Panc1 (cell line): ENCODE measurements at regions not wholly inside any gene's neighbourhood (a gene's known extent, or its start where the extent isn't known, plus 50 kb on each side); places are given as distances from the start of the nearest gene placed in this dataset.
A peak's percentile ranks its signal among the peaks of the same experiment; 100 is the strongest.
"Not testable (repeated sequence)": the region's sequence is repeated elsewhere in the genome, so short reads cannot be mapped to it uniquely, and the experiment has no call there.

Experiments
- ATAC-seq: fragments of 200-7000 bp; cut with Tn5 transposase; 2 replicates; pipeline ENCODE4 v1.9.1; 2020; ENCODE audit warnings: mild to moderate bottlenecking, moderate library complexity
- BruUV-seq: library from RNA; stranded (reverse); fragments of 400-500 nt; replicated peaks from 2 replicates; lab custom pipeline; 2021; lab: Mats Ljungman, UMichigan
- CTCF ChIA-PET: fragments of 300-600 bp; sonication (Branson Sonifier 250); formaldehyde crosslinking; loops from one replicate; lab custom pipeline; 2022; ENCODE audit warnings: antibody characterized with exemption; lab: Charles Lee
- POLR2A ChIA-PET: fragments of 300-600 bp; sonication (Branson Sonifier 250); formaldehyde crosslinking; loops from one replicate; lab custom pipeline; 2022; ENCODE audit warnings: antibody characterized with exemption; lab: Charles Lee
- DNase-seq: peaks from one replicate; pipeline ENCODE4 v3.0.0-alpha.2; 2010; ENCODE audit warnings: low read depth, low spot score
- H3K27ac ChIP-seq: 2 replicates; pipeline ENCODE4 v1.5.1; 2011; ENCODE audit warnings: mild to moderate bottlenecking, low read length, inconsistent platforms
- H3K27me3 ChIP-seq: fragments of 200-500 bp; sonication (Bioruptor generic); 2 replicates; pipeline ENCODE4 v1.6.0; 2014; ENCODE audit warnings: low read length, inconsistent platforms; ENCODE audit not compliant: control insufficient read depth, insufficient read depth
- H3K36me3 ChIP-seq: fragments of 200-500 bp; sonication (Bioruptor generic); 2 replicates; pipeline ENCODE4 v1.5.1; 2014; ENCODE audit warnings: inconsistent platforms, mild to moderate bottlenecking, low read length, moderate library complexity; ENCODE audit not compliant: control insufficient read depth, insufficient read depth
- H3K4me1 ChIP-seq: 2 replicates; pipeline ENCODE4 v1.5.1; 2011; ENCODE audit warnings: inconsistent platforms, mild to moderate bottlenecking, low read length, moderate library complexity; ENCODE audit not compliant: control insufficient read depth, insufficient read depth
- H3K4me3 ChIP-seq, 2 experiments: 2 replicates each; pipeline ENCODE4 v1.5.1; 2011 to 2012; ENCODE audit warnings: low read depth in 2 of 2, low read length in 2 of 2, mild to moderate bottlenecking in 2 of 2, inconsistent platforms in 1 of 2, moderate library complexity in 1 of 2
- H3K9me3 ChIP-seq: fragments of 200-500 bp; sonication (Bioruptor generic); 2 replicates; pipeline ENCODE4 v1.5.1; 2014; ENCODE audit warnings: low read depth, mild to moderate bottlenecking, inconsistent platforms, low read length, moderate library complexity; ENCODE audit not compliant: control insufficient read depth, insufficient read depth
- POLR2AphosphoS5 ChIP-seq: IDR thresholded peaks from 2 replicates; pipeline ENCODE4 v1.6.1; 2012; ENCODE audit warnings: mild to moderate bottlenecking, low read depth, low read length, moderate library complexity
- SIN3A ChIP-seq: IDR thresholded peaks from 2 replicates; pipeline ENCODE4 v1.6.1; 2012; ENCODE audit warnings: low read depth, mild to moderate bottlenecking, low read length, moderate library complexity, borderline replicate concordance; ENCODE audit not compliant: insufficient read depth
- TCF7L2 ChIP-seq: IDR thresholded peaks from 2 replicates; pipeline ENCODE4 v1.6.1; 2011; ENCODE audit warnings: mild to moderate bottlenecking, low read depth, low read length, inconsistent platforms
- in situ Hi-C: cut with HindIII; loops from 2 replicates; pipeline ENCODE4 v1.10.0; 2016; ENCODE audit warnings: low sequenced_read_pairs, low pct_unique_long_range_greater_than_20kb
- intact Hi-C: fragments of 100-400 bp; cut with micrococcal nuclease; formaldehyde crosslinking; loops from one replicate; pipeline ENCODE4 v1.10.0; 2022; ENCODE audit not compliant: unreplicated experiment
- TF ChIP-seq, protein P1 (sequence below): fragments of 450-650 bp; IDR thresholded peaks from 2 replicates; pipeline ENCODE4 v1.5.1; 2017; ENCODE audit warnings: mild to moderate bottlenecking
- TF ChIP-seq, protein P2 (sequence below), 2 experiments: IDR thresholded peaks; 2 replicates each; pipeline ENCODE4 v1.6.1; 2011 to 2012; ENCODE audit warnings: low read depth in 2 of 2, control low read depth in 1 of 2, low read length in 1 of 2, mild to moderate bottlenecking in 1 of 2, moderate library complexity in 1 of 2; ENCODE audit not compliant: insufficient read depth in 1 of 2

DNA sequence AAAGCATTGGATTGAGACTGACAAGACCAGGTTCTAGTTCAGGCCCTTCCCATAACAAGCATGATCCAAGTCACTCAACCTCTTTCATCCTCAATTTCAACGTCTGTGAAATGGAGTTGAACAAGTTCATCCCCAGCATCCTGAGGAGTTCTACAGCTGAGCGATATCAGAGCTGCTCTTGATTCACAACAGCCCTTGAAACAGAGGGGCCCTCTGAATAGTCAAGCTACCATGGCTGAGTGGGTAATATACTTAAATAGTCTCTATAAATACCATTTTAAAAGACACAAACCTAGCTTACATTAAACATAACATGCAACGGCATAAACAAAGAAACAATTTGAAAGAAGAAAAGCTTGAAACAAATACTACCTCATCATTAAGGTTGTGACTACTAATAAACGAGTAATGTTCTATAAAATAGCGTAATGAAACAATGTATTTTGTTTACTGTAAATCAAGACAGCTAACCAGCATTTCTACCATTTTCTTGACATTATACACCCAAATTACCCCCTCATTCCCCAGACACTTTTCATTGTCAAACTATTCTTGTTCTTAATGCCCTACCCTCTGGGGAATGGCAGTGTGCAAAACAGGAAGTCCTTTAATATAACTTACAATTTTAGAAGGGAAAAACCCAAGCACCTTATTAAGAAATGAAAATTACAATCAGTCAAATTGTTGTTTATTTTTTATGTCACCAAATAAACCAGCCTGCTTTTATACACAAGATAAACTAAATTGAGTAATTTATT lies 202.3 kb downstream of the PARM1 start:
- POLR2A ChIA-PET, result no interaction called here

GRCh38 chr4:75126870-75127269 lies 194.0 kb downstream of the PARM1 start:
- in situ Hi-C loops, CTCF ChIA-PET, BruUV-seq, POLR2A ChIA-PET, ATAC-seq, H3K27ac ChIP-seq, H3K36me3 ChIP-seq, H3K9me3 ChIP-seq, DNase-seq, H3K4me1 ChIP-seq, H3K27me3 ChIP-seq, intact Hi-C loops: not testable (repeated sequence)
- H3K4me3 ChIP-seq, result peak overlapping the region; percentile 5 to 27; a peak in 2 of 4 replicates

More for the DNA sequence above, 202.3 kb downstream of the PARM1 start:
- TF ChIP-seq, protein P1, sequence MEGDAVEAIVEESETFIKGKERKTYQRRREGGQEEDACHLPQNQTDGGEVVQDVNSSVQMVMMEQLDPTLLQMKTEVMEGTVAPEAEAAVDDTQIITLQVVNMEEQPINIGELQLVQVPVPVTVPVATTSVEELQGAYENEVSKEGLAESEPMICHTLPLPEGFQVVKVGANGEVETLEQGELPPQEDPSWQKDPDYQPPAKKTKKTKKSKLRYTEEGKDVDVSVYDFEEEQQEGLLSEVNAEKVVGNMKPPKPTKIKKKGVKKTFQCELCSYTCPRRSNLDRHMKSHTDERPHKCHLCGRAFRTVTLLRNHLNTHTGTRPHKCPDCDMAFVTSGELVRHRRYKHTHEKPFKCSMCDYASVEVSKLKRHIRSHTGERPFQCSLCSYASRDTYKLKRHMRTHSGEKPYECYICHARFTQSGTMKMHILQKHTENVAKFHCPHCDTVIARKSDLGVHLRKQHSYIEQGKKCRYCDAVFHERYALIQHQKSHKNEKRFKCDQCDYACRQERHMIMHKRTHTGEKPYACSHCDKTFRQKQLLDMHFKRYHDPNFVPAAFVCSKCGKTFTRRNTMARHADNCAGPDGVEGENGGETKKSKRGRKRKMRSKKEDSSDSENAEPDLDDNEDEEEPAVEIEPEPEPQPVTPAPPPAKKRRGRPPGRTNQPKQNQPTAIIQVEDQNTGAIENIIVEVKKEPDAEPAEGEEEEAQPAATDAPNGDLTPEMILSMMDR, result no peak
- TF ChIP-seq SIN3A, result no peak
- TF ChIP-seq POLR2AphosphoS5, result no peak
- TF ChIP-seq, protein P2, sequence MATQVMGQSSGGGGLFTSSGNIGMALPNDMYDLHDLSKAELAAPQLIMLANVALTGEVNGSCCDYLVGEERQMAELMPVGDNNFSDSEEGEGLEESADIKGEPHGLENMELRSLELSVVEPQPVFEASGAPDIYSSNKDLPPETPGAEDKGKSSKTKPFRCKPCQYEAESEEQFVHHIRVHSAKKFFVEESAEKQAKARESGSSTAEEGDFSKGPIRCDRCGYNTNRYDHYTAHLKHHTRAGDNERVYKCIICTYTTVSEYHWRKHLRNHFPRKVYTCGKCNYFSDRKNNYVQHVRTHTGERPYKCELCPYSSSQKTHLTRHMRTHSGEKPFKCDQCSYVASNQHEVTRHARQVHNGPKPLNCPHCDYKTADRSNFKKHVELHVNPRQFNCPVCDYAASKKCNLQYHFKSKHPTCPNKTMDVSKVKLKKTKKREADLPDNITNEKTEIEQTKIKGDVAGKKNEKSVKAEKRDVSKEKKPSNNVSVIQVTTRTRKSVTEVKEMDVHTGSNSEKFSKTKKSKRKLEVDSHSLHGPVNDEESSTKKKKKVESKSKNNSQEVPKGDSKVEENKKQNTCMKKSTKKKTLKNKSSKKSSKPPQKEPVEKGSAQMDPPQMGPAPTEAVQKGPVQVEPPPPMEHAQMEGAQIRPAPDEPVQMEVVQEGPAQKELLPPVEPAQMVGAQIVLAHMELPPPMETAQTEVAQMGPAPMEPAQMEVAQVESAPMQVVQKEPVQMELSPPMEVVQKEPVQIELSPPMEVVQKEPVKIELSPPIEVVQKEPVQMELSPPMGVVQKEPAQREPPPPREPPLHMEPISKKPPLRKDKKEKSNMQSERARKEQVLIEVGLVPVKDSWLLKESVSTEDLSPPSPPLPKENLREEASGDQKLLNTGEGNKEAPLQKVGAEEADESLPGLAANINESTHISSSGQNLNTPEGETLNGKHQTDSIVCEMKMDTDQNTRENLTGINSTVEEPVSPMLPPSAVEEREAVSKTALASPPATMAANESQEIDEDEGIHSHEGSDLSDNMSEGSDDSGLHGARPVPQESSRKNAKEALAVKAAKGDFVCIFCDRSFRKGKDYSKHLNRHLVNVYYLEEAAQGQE (IDR thresholded peaks at IDR 0.05; ENCODE audit: insufficient read depth in 1 of 2, low read depth in 2 of 2, low read length in 1 of 2), result no peak
- no peak for TF ChIP-seq TCF7L2
- CTCF ChIA-PET, result no interaction called here
- no TSS peak for BruUV-seq
- H3K27ac ChIP-seq, result no peak overlapping the region
- H3K4me1 ChIP-seq, result no peaks in the 10 kb centered on the region
- ATAC-seq (no peak), DNase-seq (no peak)
- no peaks in the 10 kb centered on the region for H3K36me3 ChIP-seq
- intact Hi-C loops, result no loop called here
- H3K9me3 ChIP-seq, result no peaks in the 10 kb centered on the region
- H3K27me3 ChIP-seq, result no peaks in the 10 kb centered on the region
- H3K4me3 ChIP-seq, result no peak overlapping the region
- in situ Hi-C loops, result no loop called here

- ATAC-seq, result no peak
- DNase-seq, result no peak
- intact Hi-C loops, result no loop called here
- Histone ChIP-seq H3K27me3 (no peaks in the 10 kb centered on the region), H3K4me1 (no peaks in the 10 kb centered on the region), H3K27ac (no peak overlapping the region), H3K9me3 (no peaks in the 10 kb centered on the region), H3K36me3 (no peaks in the 10 kb centered on the region), H3K4me3 (no peak overlapping the region)
- in situ Hi-C loops, result no loop called here
- ChIA-PET POLR2A (no interaction called here), CTCF (no interaction called here)
- TF ChIP-seq, protein P2 (IDR thresholded peaks at IDR 0.05; ENCODE audit: insufficient read depth in 1 of 2, low read depth in 2 of 2, low read length in 1 of 2), result no peak
- TF ChIP-seq SIN3A (no peak), TCF7L2 (no peak), POLR2AphosphoS5 (no peak)
- TF ChIP-seq, protein P1, result no peak
- BruUV-seq, result no TSS peak
Measured at GRCh38 chr4:75126058-75126457, 193.1 kb downstream of the PARM1 start.
